CD4-positive, alpha-beta T cell treated with Interleukin-4 for 4 hours (primary cell): ENCODE measurements at regions not wholly inside any gene's neighbourhood (a gene's known extent, or its start where the extent isn't known, plus 50 kb on each side); places are given as distances from the start of the nearest gene placed in this dataset.
"Not testable (repeated sequence)": the region's sequence is repeated elsewhere in the genome, so short reads cannot be mapped to it uniquely, and the experiment has no call there.

Experiments used
- DNase-seq: peaks from one replicate; pipeline ENCODE4 v3.0.0-alpha.2; 2020

- no peak for DNase-seq
Observed at GRCh38 chr2:215740071-215740470, 273.3 kb downstream of the MREG start.

- no peak for DNase-seq
Observed at GRCh38 chr2:215738351-215738750, 275.0 kb downstream of the MREG start.

GRCh38 chr2:215737477-215737876 lies 275.9 kb downstream of the MREG start:
- DNase-seq, result no peak

GRCh38 chr2:215736653-215737290 lies 276.6 kb downstream of the MREG start:
- DNase-seq, result no peak

- DNase-seq, result no peak
Observed at GRCh38 chr2:215731108-215731658, 282.2 kb downstream of the MREG start.

- DNase-seq, result no peak
Observed at GRCh38 chr2:215729985-215730620, 283.2 kb downstream of the MREG start.

- no peak for DNase-seq
Observed at GRCh38 chr2:215728504-215729065, 284.8 kb downstream of the MREG start.

GRCh38 chr2:215727507-215728503 lies 285.5 kb downstream of the MREG start:
- no peak for DNase-seq

GRCh38 chr2:215726070-215726469 lies 287.3 kb downstream of the MREG start:
- DNase-seq, result no peak

- DNase-seq, result no peak
Observed at GRCh38 chr2:215724146-215724545, 288.3 kb upstream of the FN1 start.

GRCh38 chr2:215723631-215724011 lies 287.8 kb upstream of the FN1 start:
- DNase-seq, result no peak

GRCh38 chr2:215722986-215723630 lies 287.2 kb upstream of the FN1 start:
- DNase-seq, result no peak

- no peak for DNase-seq
Observed at GRCh38 chr2:215722125-215722524, 286.3 kb upstream of the FN1 start.

GRCh38 chr2:215721515-215721914 lies 285.6 kb upstream of the FN1 start:
- DNase-seq, result not testable (repeated sequence)

GRCh38 chr2:215718890-215719289 lies 283.0 kb upstream of the FN1 start:
- no peak for DNase-seq

GRCh38 chr2:215718436-215718835 lies 282.6 kb upstream of the FN1 start:
- no peak for DNase-seq

GRCh38 chr2:215717501-215718381 lies 281.9 kb upstream of the FN1 start:
- DNase-seq, result no peak

GRCh38 chr2:215716956-215717355 lies 281.1 kb upstream of the FN1 start:
- DNase-seq, result no peak

- no peak for DNase-seq
Observed at GRCh38 chr2:215712871-215713790, 277.3 kb upstream of the FN1 start.

GRCh38 chr2:215712219-215712868 lies 276.5 kb upstream of the FN1 start:
- no peak for DNase-seq
